HepG2 (cell line): ENCODE measurements at regions not wholly inside any gene's neighbourhood (a gene's known extent, or its start where the extent isn't known, plus 50 kb on each side); places are given as distances from the start of the nearest gene placed in this dataset.

ENCODE experiments used
- ATAC-seq: fragments of 200-7000 bp; cut with Tn5 transposase; 3 replicates; pipeline ENCODE4 v1.9.1; 2020; ENCODE audit warnings: mild to moderate bottlenecking, moderate library complexity
- BruUV-seq: library from RNA; stranded (reverse); fragments of 400-500 nt; replicated peaks from 2 replicates; lab custom pipeline; 2021; lab: Mats Ljungman, UMichigan
- CTCF ChIA-PET: fragments of 300-600 bp; formaldehyde crosslinking; extraction: SDS; loops from one replicate; lab custom pipeline; 2021; ENCODE audit warnings: low total read pairs, inconsistent platforms, low intra/inter-chr PET ratio; lab: Yijun Ruan, JAX
- POLR2A ChIA-PET: fragments of 350-600 bp; sonication (Branson Sonifier 250); formaldehyde crosslinking; loops from one replicate; lab custom pipeline; 2020; ENCODE audit warnings: antibody characterized with exemption, inconsistent platforms; lab: Yijun Ruan, JAX
- DNase-seq: peaks from one replicate; pipeline ENCODE4 v3.0.0-alpha.2; 2015; ENCODE audit warnings: low spot score
- FAIRE-seq: peaks from 3 replicates; lab custom pipeline; 2011; peaks lifted over from hg19 to GRCh38; lab: Jason Lieb, UNC
- H2AFZ ChIP-seq: one replicate; pipeline ENCODE4 v1.6.1; 2011; ENCODE audit warnings: low read length, inconsistent platforms
- H3K27ac ChIP-seq: fragments of 300-600 bp; 3 replicates; pipeline ENCODE4 v1.8.0; 2011; ENCODE audit warnings: mixed run types, mild to moderate bottlenecking, mixed read lengths, low read length, inconsistent platforms; ENCODE audit not compliant: insufficient read depth; ENCODE audit errors: extremely low read length
- H3K27me3 ChIP-seq, 2 experiments: fragments of 200-600 bp in 1 of 2; 2 replicates in 1 of 2; 3 replicates in 1 of 2; pipeline versions ENCODE4 v1.6.0 to v1.8.0; 2011; ENCODE audit warnings: low read length in 2 of 2, mild to moderate bottlenecking in 2 of 2, moderate library complexity in 2 of 2, inconsistent platforms in 1 of 2; ENCODE audit not compliant: insufficient read depth in 2 of 2, control insufficient read depth in 1 of 2
- H3K36me3 ChIP-seq, 2 experiments: fragments of 200-600 bp in 1 of 2; replicated peaks in 1 of 2; 2 replicates in 1 of 2; 3 replicates in 1 of 2; pipeline versions ENCODE4 v1.5.1 to v1.8.0; 2011; ENCODE audit warnings: low read length in 2 of 2, inconsistent platforms in 1 of 2; ENCODE audit not compliant: insufficient read depth in 2 of 2, control insufficient read depth in 1 of 2
- H3K4me1 ChIP-seq: 2 replicates; pipeline ENCODE4 v1.5.1; 2012; ENCODE audit warnings: low read length, inconsistent platforms; ENCODE audit not compliant: insufficient read depth
- H3K4me2 ChIP-seq: 2 replicates; pipeline ENCODE4 v1.6.0; 2011; ENCODE audit warnings: low read depth, low read length, inconsistent platforms
- H3K4me3 ChIP-seq, 3 experiments: fragments of 200-600 bp in 1 of 3; sonication (generic), shearing (Covaris generic) in 1 of 3; replicated peaks in 1 of 3; 2 replicates each; pipeline ENCODE4 v1.5.1; 2011 to 2016; ENCODE audit warnings: low read length in 3 of 3, inconsistent platforms in 2 of 3, low read depth in 2 of 3, mild to moderate bottlenecking in 2 of 3, control low read depth in 1 of 3, mixed read lengths in 1 of 3; ENCODE audit not compliant: insufficient read depth in 1 of 3
- H3K79me2 ChIP-seq: one replicate; pipeline ENCODE4 v1.6.1; 2011; ENCODE audit warnings: low read length, inconsistent platforms; ENCODE audit not compliant: insufficient read depth
- H3K9ac ChIP-seq: 2 replicates; pipeline ENCODE4 v1.6.0; 2011; ENCODE audit warnings: mild to moderate bottlenecking, low read depth, low read length, inconsistent platforms; ENCODE audit not compliant: insufficient read depth
- H3K9me3 ChIP-seq: 2 replicates; pipeline ENCODE4 v1.5.1; 2012; ENCODE audit warnings: mild to moderate bottlenecking, low read length
- H4K20me1 ChIP-seq: 2 replicates; pipeline ENCODE4 v1.6.0; 2011; ENCODE audit warnings: inconsistent platforms, mild to moderate bottlenecking, low read length, moderate library complexity; ENCODE audit not compliant: insufficient read depth
- CENPT ChIP-seq: sonication (generic); formaldehyde crosslinking; IDR thresholded peaks from 2 replicates; pipeline ENCODE4 v1.8.0; 2022; ENCODE audit warnings: low read depth, mild to moderate bottlenecking, moderate library complexity, missing genetic modification reagents
- SALL1 ChIP-seq: sonication (generic); formaldehyde crosslinking; IDR thresholded peaks from 2 replicates; pipeline ENCODE4 v1.8.0; 2022; ENCODE audit warnings: mild to moderate bottlenecking, missing genetic modification reagents
- SPEN ChIP-seq: sonication (generic); formaldehyde crosslinking; IDR thresholded peaks from 2 replicates; pipeline ENCODE4 v1.5.1; 2020; ENCODE audit warnings: low read depth, mild to moderate bottlenecking, missing genetic modification reagents
- XBP1 ChIP-seq: sonication (generic); formaldehyde crosslinking; IDR thresholded peaks from 2 replicates; pipeline ENCODE4 v1.5.0; 2020; ENCODE audit warnings: missing genetic modification reagents
- ZFP36 ChIP-seq: fragments of 150-350 bp; IDR thresholded peaks from 2 replicates; pipeline ENCODE4 v1.6.1; 2018; ENCODE audit warnings: borderline replicate concordance, low read length, low read depth; ENCODE audit not compliant: partially characterized antibody
- ZKSCAN5 ChIP-seq: sonication (generic); formaldehyde crosslinking; IDR thresholded peaks from 2 replicates; pipeline ENCODE4 v1.5.1; 2020; ENCODE audit warnings: mild to moderate bottlenecking, missing genetic modification reagents
- ZNF484 ChIP-seq: sonication (generic); formaldehyde crosslinking; IDR thresholded peaks from 2 replicates; pipeline ENCODE4 v1.5.1; 2020; ENCODE audit warnings: mild to moderate bottlenecking, low read depth, missing genetic modification reagents, borderline replicate concordance
- WGBS: methylation state at CpG from one replicate; pipeline ENCODE4 v1.1.6; 2017; ENCODE audit warnings: low lambda C conversion rate; 5-methylcytosine and 5-hydroxymethylcytosine counted together
- in situ Hi-C: cut with HindIII; loops from 2 replicates; pipeline ENCODE4 v1.10.0; 2017; ENCODE audit warnings: low pct_unique_long_range_greater_than_20kb; ENCODE audit not compliant: extremely low pct_ligation_motif_present
- intact Hi-C: fragments of 100-400 bp; cut with micrococcal nuclease; formaldehyde crosslinking; loops from one replicate; pipeline ENCODE4 v1.10.0; 2022; ENCODE audit not compliant: unreplicated experiment
- TF ChIP-seq, protein P1 (sequence below): sonication (generic); formaldehyde crosslinking; IDR thresholded peaks from 2 replicates; pipeline ENCODE4 v1.8.0; 2022; ENCODE audit warnings: mild to moderate bottlenecking, missing genetic modification reagents, moderate library complexity
- TF ChIP-seq, protein P2 (sequence below): sonication (generic); formaldehyde crosslinking; IDR thresholded peaks from 2 replicates; pipeline ENCODE4 v1.5.1; 2020; ENCODE audit warnings: missing genetic modification reagents, mild to moderate bottlenecking, borderline replicate concordance
- TF ChIP-seq, protein P3 (sequence below): sonication (generic); formaldehyde crosslinking; IDR thresholded peaks from 2 replicates; pipeline ENCODE4 v1.4.0; 2020; ENCODE audit warnings: mild to moderate bottlenecking, missing genetic modification reagents, borderline replicate concordance
- TF ChIP-seq, protein P4 (sequence below): sonication (generic); formaldehyde crosslinking; IDR thresholded peaks from 2 replicates; pipeline ENCODE4 v1.8.0; 2022; ENCODE audit warnings: mild to moderate bottlenecking, missing genetic modification reagents, borderline replicate concordance

DNA sequence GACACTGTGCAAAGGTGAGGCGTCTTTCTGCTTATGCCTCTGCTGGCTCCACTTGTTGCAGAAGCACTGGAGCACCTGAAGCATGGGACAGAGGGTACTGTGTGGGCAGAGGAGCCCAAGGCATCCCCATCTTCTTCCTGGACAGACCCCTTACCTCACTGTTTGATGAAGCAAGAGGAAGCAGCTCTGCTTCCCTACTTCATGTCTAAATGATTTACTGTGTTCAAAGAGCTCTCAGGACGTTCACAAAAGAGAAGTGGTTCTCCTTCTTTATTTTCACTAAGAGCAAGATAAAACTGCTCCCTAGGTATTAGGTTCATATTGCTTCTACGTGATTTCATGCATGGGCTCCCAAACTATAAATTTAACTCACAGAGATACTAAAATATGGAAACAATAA, 1635.4 kb upstream of the SLC10A2 start:
- 1% methylated on average over 3 of the region's 3 CpGs for WGBS
- H3K36me3 ChIP-seq: no peaks in the 10 kb centered on the region
- H3K4me3 ChIP-seq: no peak overlapping the region
- H3K27ac ChIP-seq: no peak overlapping the region
- H3K9ac ChIP-seq: no peak overlapping the region
- in situ Hi-C loops: no loop called here
- H3K4me2 ChIP-seq: no peak overlapping the region
- POLR2A ChIA-PET: no interaction called here
- DNase-seq (no peak), FAIRE-seq (no peak), ATAC-seq (no peak)
- intact Hi-C loops: no loop called here
- H3K79me2 ChIP-seq: no peaks in the 10 kb centered on the region
- H3K9me3 ChIP-seq: peaks cover 41% of the 10 kb centered on the region
- no peaks in the 10 kb centered on the region for H3K27me3 ChIP-seq
- BruUV-seq: no TSS peak
- H2AFZ ChIP-seq: no peak overlapping the region
- TF ChIP-seq, protein P1, sequence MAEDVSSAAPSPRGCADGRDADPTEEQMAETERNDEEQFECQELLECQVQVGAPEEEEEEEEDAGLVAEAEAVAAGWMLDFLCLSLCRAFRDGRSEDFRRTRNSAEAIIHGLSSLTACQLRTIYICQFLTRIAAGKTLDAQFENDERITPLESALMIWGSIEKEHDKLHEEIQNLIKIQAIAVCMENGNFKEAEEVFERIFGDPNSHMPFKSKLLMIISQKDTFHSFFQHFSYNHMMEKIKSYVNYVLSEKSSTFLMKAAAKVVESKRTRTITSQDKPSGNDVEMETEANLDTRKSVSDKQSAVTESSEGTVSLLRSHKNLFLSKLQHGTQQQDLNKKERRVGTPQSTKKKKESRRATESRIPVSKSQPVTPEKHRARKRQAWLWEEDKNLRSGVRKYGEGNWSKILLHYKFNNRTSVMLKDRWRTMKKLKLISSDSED (CRISPR knock-in tag): no peak
- no peak for TF ChIP-seq SPEN (CRISPR knock-in tag)
- TF ChIP-seq, protein P2, sequence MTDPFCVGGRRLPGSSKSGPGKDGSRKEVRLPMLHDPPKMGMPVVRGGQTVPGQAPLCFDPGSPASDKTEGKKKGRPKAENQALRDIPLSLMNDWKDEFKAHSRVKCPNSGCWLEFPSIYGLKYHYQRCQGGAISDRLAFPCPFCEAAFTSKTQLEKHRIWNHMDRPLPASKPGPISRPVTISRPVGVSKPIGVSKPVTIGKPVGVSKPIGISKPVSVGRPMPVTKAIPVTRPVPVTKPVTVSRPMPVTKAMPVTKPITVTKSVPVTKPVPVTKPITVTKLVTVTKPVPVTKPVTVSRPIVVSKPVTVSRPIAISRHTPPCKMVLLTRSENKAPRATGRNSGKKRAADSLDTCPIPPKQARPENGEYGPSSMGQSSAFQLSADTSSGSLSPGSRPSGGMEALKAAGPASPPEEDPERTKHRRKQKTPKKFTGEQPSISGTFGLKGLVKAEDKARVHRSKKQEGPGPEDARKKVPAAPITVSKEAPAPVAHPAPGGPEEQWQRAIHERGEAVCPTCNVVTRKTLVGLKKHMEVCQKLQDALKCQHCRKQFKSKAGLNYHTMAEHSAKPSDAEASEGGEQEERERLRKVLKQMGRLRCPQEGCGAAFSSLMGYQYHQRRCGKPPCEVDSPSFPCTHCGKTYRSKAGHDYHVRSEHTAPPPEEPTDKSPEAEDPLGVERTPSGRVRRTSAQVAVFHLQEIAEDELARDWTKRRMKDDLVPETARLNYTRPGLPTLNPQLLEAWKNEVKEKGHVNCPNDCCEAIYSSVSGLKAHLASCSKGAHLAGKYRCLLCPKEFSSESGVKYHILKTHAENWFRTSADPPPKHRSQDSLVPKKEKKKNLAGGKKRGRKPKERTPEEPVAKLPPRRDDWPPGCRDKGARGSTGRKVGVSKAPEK: no peak
- TF ChIP-seq, protein P3, sequence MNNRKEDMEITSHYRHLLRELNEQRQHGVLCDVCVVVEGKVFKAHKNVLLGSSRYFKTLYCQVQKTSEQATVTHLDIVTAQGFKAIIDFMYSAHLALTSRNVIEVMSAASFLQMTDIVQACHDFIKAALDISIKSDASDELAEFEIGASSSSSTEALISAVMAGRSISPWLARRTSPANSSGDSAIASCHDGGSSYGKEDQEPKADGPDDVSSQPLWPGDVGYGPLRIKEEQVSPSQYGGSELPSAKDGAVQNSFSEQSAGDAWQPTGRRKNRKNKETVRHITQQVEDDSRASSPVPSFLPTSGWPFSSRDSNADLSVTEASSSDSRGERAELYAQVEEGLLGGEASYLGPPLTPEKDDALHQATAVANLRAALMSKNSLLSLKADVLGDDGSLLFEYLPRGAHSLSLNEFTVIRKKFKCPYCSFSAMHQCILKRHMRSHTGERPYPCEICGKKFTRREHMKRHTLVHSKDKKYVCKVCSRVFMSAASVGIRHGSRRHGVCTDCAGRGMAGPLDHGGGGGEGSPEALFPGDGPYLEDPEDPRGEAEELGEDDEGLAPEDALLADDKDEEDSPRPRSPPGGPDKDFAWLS (CRISPR knock-in tag): no peak
- no peak for TF ChIP-seq XBP1
- TF ChIP-seq ZNF484 (CRISPR knock-in tag): no peak
- TF ChIP-seq, protein P4, sequence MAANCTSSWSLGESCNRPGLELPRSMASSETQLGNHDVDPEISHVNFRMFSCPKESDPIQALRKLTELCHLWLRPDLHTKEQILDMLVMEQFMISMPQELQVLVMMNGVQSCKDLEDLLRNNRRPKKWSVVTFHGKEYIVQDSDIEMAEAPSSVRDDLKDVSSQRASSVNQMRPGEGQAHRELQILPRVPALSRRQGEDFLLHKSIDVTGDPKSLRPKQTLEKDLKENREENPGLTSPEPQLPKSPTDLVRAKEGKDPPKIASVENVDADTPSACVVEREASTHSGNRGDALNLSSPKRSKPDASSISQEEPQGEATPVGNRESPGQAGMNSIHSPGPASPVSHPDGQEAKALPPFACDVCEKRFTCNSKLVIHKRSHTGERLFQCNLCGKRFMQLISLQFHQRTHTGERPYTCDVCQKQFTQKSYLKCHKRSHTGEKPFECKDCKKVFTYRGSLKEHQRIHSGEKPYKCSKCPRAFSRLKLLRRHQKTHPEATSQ (CRISPR knock-in tag): no peak
- TF ChIP-seq SALL1 (CRISPR knock-in tag): no peak
- no peak for TF ChIP-seq ZKSCAN5 (CRISPR knock-in tag)
- TF ChIP-seq CENPT (CRISPR knock-in tag): no peak
- no peak for TF ChIP-seq ZFP36
- H3K4me1 ChIP-seq: no peaks in the 10 kb centered on the region
- H4K20me1 ChIP-seq: no peaks in the 10 kb centered on the region
- CTCF ChIA-PET: no interaction called here
